SK-N-SH (cell line): ENCODE measurements at regions not wholly inside any gene's neighbourhood (a gene's known extent, or its start where the extent isn't known, plus 50 kb on each side); places are given as distances from the start of the nearest gene placed in this dataset.

Experiments
- CTCF ChIA-PET: fragments of 300-600, 350-600 bp; formaldehyde crosslinking; extraction: SDS; loops from one replicate; lab custom pipeline; 2021; lab: Yijun Ruan, JAX
- POLR2A ChIA-PET: fragments of 350-600 bp; sonication (Branson Sonifier 250); formaldehyde crosslinking; extraction: SDS; loops from one replicate; lab custom pipeline; 2020; ENCODE audit warnings: antibody characterized with exemption, inconsistent platforms; lab: Yijun Ruan, JAX
- DNase-seq: peaks from one replicate; pipeline ENCODE4 v3.0.0; 2012
- H2AFZ ChIP-seq: fragments of 200-600 bp; sonication (generic); 2 replicates; pipeline ENCODE4 v1.8.1; 2016; ENCODE audit warnings: antibody characterized with exemption, mild to moderate bottlenecking, low read depth
- H3F3A ChIP-seq: fragments of 200-600 bp; sonication (generic); replicated peaks from 2 replicates; pipeline ENCODE3; 2016; ENCODE audit warnings: antibody characterized with exemption, mild to moderate bottlenecking; ENCODE audit not compliant: insufficient read depth
- H3K27ac ChIP-seq, 2 experiments: fragments of 200-500 bp in 1 of 2; fragments of 200-600 bp in 1 of 2; sonication (Bioruptor generic) in 1 of 2; sonication (generic), shearing (Covaris generic) in 1 of 2; 2 replicates each; pipeline versions ENCODE4 v1.5.1 to v1.6.1; 2014 to 2016; ENCODE audit warnings: low read depth in 2 of 2, inconsistent platforms in 1 of 2, low read length in 1 of 2, mild to moderate bottlenecking in 1 of 2, mixed read lengths in 1 of 2
- H3K27me3 ChIP-seq: fragments of 200-600 bp; sonication (generic), shearing (Covaris generic); 2 replicates; pipeline ENCODE4 v1.6.1; 2016; ENCODE audit warnings: mixed run types; ENCODE audit not compliant: insufficient read depth
- H3K36me3 ChIP-seq, 2 experiments: fragments of 200-500 bp in 1 of 2; fragments of 200-600 bp in 1 of 2; sonication (Bioruptor generic) in 1 of 2; sonication (generic) in 1 of 2; replicated peaks in 1 of 2; 2 replicates each; pipeline versions ENCODE3 to v1.5.1; 2014 to 2016; ENCODE audit warnings: low read length in 1 of 2, mild to moderate bottlenecking in 1 of 2; ENCODE audit not compliant: insufficient read depth in 2 of 2, control insufficient read depth in 1 of 2
- H3K4me1 ChIP-seq, 2 experiments: fragments of 200-500 bp in 1 of 2; fragments of 200-600 bp in 1 of 2; sonication (Bioruptor generic) in 1 of 2; sonication (generic), shearing (Covaris generic) in 1 of 2; 2 replicates each; pipeline versions ENCODE4 v1.5.1 to v1.6.1; 2014 to 2016; ENCODE audit warnings: low read depth in 1 of 2, low read length in 1 of 2, mixed run types in 1 of 2; ENCODE audit not compliant: insufficient read depth in 2 of 2, control insufficient read depth in 1 of 2
- H3K4me2 ChIP-seq: fragments of 200-600 bp; sonication (generic), shearing (Covaris generic); 2 replicates; pipeline ENCODE4 v1.6.1; 2017; ENCODE audit warnings: mixed run types
- H3K4me3 ChIP-seq, 2 experiments: fragments of 200-500 bp in 1 of 2; fragments of 200-600 bp in 1 of 2; sonication (Bioruptor generic) in 1 of 2; sonication (generic), shearing (Covaris generic) in 1 of 2; 2 replicates each; pipeline versions ENCODE4 v1.5.1 to v1.8.1; 2014 to 2016; ENCODE audit warnings: low read depth in 2 of 2, inconsistent platforms in 1 of 2, low read length in 1 of 2, mild to moderate bottlenecking in 1 of 2, mixed read lengths in 1 of 2, moderate library complexity in 1 of 2
- H3K79me2 ChIP-seq: fragments of 200-600 bp; sonication (generic); 2 replicates; pipeline ENCODE4 v1.8.1; 2017; ENCODE audit warnings: mild to moderate bottlenecking; ENCODE audit not compliant: insufficient read depth
- H3K9ac ChIP-seq: fragments of 200-600 bp; sonication (generic); 2 replicates; pipeline ENCODE4 v1.6.1; 2017; ENCODE audit warnings: mixed run types
- H3K9me2 ChIP-seq: fragments of 200-600 bp; sonication (generic); 2 replicates; pipeline ENCODE4 v1.6.1; 2017; ENCODE audit warnings: mixed run types
- H3K9me3 ChIP-seq: fragments of 200-600 bp; sonication (generic); 2 replicates; pipeline ENCODE4 v1.6.1; 2017; ENCODE audit warnings: mixed run types, mild to moderate bottlenecking, moderate library complexity
- H4K20me1 ChIP-seq: fragments of 200-600 bp; sonication (generic); 2 replicates; pipeline ENCODE4 v1.6.1; 2017; ENCODE audit warnings: mild to moderate bottlenecking, mixed run types; ENCODE audit not compliant: insufficient read depth
- CHD2 ChIP-seq: fragments of 150-350 bp; IDR thresholded peaks from 2 replicates; pipeline ENCODE4 v1.6.1; 2018; ENCODE audit warnings: low read length; ENCODE audit not compliant: partially characterized antibody
- FOSL2 ChIP-seq: IDR thresholded peaks from 2 replicates; pipeline ENCODE4 v1.4.0; 2012; ENCODE audit warnings: low read depth, mild to moderate bottlenecking, moderate library complexity, borderline replicate concordance
- FOXJ3 ChIP-seq: sonication (generic); formaldehyde crosslinking; IDR thresholded peaks from 2 replicates; pipeline ENCODE4 v1.5.1; 2020; ENCODE audit warnings: mild to moderate bottlenecking, missing genetic modification reagents
- GATA2 ChIP-seq: sonication (generic); formaldehyde crosslinking; IDR thresholded peaks from 2 replicates; pipeline ENCODE4 v1.5.0; 2020; ENCODE audit warnings: mild to moderate bottlenecking, missing genetic modification reagents
- MXI1 ChIP-seq: IDR thresholded peaks from 2 replicates; pipeline ENCODE4 v1.6.1; 2012; ENCODE audit warnings: mild to moderate bottlenecking, low read depth, low read length, improper control_type of control experiment
- PBX3 ChIP-seq: IDR thresholded peaks from 2 replicates; pipeline ENCODE4; 2012
- RAD21 ChIP-seq: IDR thresholded peaks from 2 replicates; pipeline ENCODE4 v1.6.1; 2012; ENCODE audit warnings: mild to moderate bottlenecking, low read length
- RFX5 ChIP-seq: IDR thresholded peaks from 2 replicates; pipeline ENCODE4 v1.6.1; 2012; ENCODE audit warnings: mild to moderate bottlenecking, improper control_type of control experiment, low read length
- SMC3 ChIP-seq: IDR thresholded peaks from 2 replicates; pipeline ENCODE4 v1.6.1; 2012; ENCODE audit warnings: low read depth, low read length, improper control_type of control experiment
- TCF12 ChIP-seq: IDR thresholded peaks from 2 replicates; pipeline ENCODE4 v1.4.0; 2012
- TEAD4 ChIP-seq: IDR thresholded peaks from 2 replicates; pipeline ENCODE4 v1.4.0; 2012; ENCODE audit warnings: mild to moderate bottlenecking, borderline replicate concordance; ENCODE audit not compliant: insufficient read depth
- USF1 ChIP-seq: IDR thresholded peaks from 2 replicates; pipeline ENCODE4 v1.4.0; 2012; ENCODE audit warnings: low read depth, borderline replicate concordance
- YY1 ChIP-seq: IDR thresholded peaks from 2 replicates; pipeline ENCODE4 v1.4.0; 2012; ENCODE audit warnings: low read depth, mild to moderate bottlenecking
- WGBS: methylation state at CpG from one replicate; pipeline ENCODE4 v1.1.6; 2017; ENCODE audit warnings: low lambda C conversion rate; 5-methylcytosine and 5-hydroxymethylcytosine counted together

- Histone ChIP-seq H3K4me2 (no peak overlapping the region), H2AFZ (no peak overlapping the region), H3K9ac (no peak overlapping the region), H3K27ac (no peak overlapping the region), H4K20me1 (no peaks in the 10 kb centered on the region), H3K9me3 (no peaks in the 10 kb centered on the region), H3K27me3 (no peaks in the 10 kb centered on the region), H3F3A (peaks cover 13% of the 10 kb centered on the region), H3K9me2 (no peaks in the 10 kb centered on the region), H3K4me1 (no peaks in the 10 kb centered on the region; a peak in 1 of 4 replicates), H3K79me2 (no peaks in the 10 kb centered on the region), H3K36me3 (no peaks in the 10 kb centered on the region), H3K4me3 (no peak overlapping the region)
- ChIA-PET POLR2A (no interaction called here), CTCF (no interaction called here)
- WGBS, result 100% methylated on average over 1 of the region's 1 CpG
- TF ChIP-seq YY1, result no peak
- DNase-seq, result no peak
Observed at GRCh38 chr6:71103641-71104040, 146.8 kb upstream of the B3GAT2 start.

- H3K27me3 ChIP-seq, result no peaks in the 10 kb centered on the region
- ChIA-PET POLR2A (no interaction called here), CTCF (no interaction called here)
- no peak overlapping the region for H3K4me2 ChIP-seq
- TF ChIP-seq TCF12, result no peak
- TF ChIP-seq RAD21, result no peak
- TF ChIP-seq CHD2, result no peak
- no peak for TF ChIP-seq SMC3
- TF ChIP-seq USF1, result no peak
- no peak for TF ChIP-seq FOSL2
- TF ChIP-seq MXI1, result no peak
- TF ChIP-seq GATA2 (CRISPR knock-in tag), result no peak
- TF ChIP-seq YY1, result no peak
- no peak for TF ChIP-seq RFX5
- TF ChIP-seq FOXJ3 (CRISPR knock-in tag), result no peak
- no peak for TF ChIP-seq PBX3
- no peak for TF ChIP-seq TEAD4
- no peak overlapping the region for H2AFZ ChIP-seq
- no peak overlapping the region for H3K9ac ChIP-seq
- no peaks in the 10 kb centered on the region for H3K9me2 ChIP-seq
- no peaks in the 10 kb centered on the region for H3K9me3 ChIP-seq
- H3K36me3 ChIP-seq, result no peaks in the 10 kb centered on the region
- peaks cover 13% of the 10 kb centered on the region for H3F3A ChIP-seq
- DNase-seq, result no peak
- H3K79me2 ChIP-seq, result no peaks in the 10 kb centered on the region
- H3K4me1 ChIP-seq, result no peaks in the 10 kb centered on the region; a peak in 1 of 4 replicates
- WGBS, result 73% methylated on average over 3 of the region's 3 CpGs
- H3K4me3 ChIP-seq, result no peak overlapping the region
- H3K27ac ChIP-seq, result no peak overlapping the region
- H4K20me1 ChIP-seq, result no peaks in the 10 kb centered on the region
Observed at GRCh38 chr6:71106276-71106675, 149.4 kb upstream of the B3GAT2 start.
